ENCODE measurements at regions not wholly inside any gene's neighbourhood (a gene's known extent, or its start where the extent isn't known, plus 50 kb on each side); places are given as distances from the start of the nearest gene placed in this dataset.

DNA sequence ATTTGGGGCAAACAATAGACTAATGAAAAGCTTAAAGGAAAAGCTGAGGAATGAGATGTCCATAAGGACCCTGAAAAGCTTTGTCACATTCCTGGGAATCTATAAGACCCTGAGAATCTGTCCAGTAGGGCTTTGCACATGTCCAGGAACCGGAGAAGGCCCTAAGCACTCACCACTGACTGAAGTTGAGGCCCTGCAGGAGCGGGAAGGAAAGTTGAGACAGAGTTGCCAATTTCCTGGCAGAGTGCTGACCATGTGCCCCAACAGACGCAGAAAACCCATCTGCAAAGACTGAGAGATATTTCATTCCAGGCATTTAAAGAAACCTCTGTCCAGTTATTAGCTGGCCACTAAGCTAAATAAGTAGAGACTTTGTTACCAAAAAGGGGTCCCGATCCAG, 890.5 kb downstream of the UQCRFS1 start:
- TF ChIP-seq POLR2A (IDR thresholded peaks at IDR 0.05): no peak
- TF ChIP-seq, protein P1, sequence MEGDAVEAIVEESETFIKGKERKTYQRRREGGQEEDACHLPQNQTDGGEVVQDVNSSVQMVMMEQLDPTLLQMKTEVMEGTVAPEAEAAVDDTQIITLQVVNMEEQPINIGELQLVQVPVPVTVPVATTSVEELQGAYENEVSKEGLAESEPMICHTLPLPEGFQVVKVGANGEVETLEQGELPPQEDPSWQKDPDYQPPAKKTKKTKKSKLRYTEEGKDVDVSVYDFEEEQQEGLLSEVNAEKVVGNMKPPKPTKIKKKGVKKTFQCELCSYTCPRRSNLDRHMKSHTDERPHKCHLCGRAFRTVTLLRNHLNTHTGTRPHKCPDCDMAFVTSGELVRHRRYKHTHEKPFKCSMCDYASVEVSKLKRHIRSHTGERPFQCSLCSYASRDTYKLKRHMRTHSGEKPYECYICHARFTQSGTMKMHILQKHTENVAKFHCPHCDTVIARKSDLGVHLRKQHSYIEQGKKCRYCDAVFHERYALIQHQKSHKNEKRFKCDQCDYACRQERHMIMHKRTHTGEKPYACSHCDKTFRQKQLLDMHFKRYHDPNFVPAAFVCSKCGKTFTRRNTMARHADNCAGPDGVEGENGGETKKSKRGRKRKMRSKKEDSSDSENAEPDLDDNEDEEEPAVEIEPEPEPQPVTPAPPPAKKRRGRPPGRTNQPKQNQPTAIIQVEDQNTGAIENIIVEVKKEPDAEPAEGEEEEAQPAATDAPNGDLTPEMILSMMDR (IDR thresholded peaks at IDR 0.05): no peak
- no peaks in the 10 kb centered on the region for H3K36me3 ChIP-seq
- no peaks in the 10 kb centered on the region for H3K9me3 ChIP-seq
- H3K27me3 ChIP-seq: peaks cover 0 to 2% (median 0%) of the 10 kb centered on the region in 9 donors
- intact Hi-C loops (cut with DNase I): loop anchor here in 3 of 10 donors (5.0 to 10.0 kb wide), 3 partner anchors 75 to 80 kb away; no protein-coding TSS in a partner anchor
- no peak overlapping the region for H3K4me3 ChIP-seq
- H3K4me1 ChIP-seq: peaks cover 0 to 4% (median 0%) of the 10 kb centered on the region in 12 donors
- ATAC-seq (no peak), DNase-seq (no peak)
- 69 to 76% (median 72%) methylated on average over 4 of the region's 4 CpGs for WGBS, 4 donors
- no peak overlapping the region for H3K27ac ChIP-seq

- TF ChIP-seq, protein P1 (IDR thresholded peaks at IDR 0.05): no peak
- TF ChIP-seq POLR2A (IDR thresholded peaks at IDR 0.05): no peak
- Histone ChIP-seq H3K4me1 (peaks cover 0 to 4% (median 0%) of the 10 kb centered on the region in 12 donors), H3K27ac (no peak overlapping the region), H3K9me3 (no peaks in the 10 kb centered on the region), H3K27me3 (peaks cover 0 to 2% (median 0%) of the 10 kb centered on the region in 9 donors), H3K4me3 (no peak overlapping the region), H3K36me3 (no peaks in the 10 kb centered on the region)
- 73 to 100% (median 80%) methylated on average over 1 of the region's 1 CpG for WGBS, 4 donors
- no peak for ATAC-seq
- intact Hi-C loops (cut with DNase I): loop anchor here in 3 of 10 donors (5.0 to 10.0 kb wide), 3 partner anchors 73 to 78 kb away; no protein-coding TSS in a partner anchor
- no peak for DNase-seq
Measured at GRCh38 chr19:28319918-28320317, 893.0 kb downstream of the UQCRFS1 start.

DNA sequence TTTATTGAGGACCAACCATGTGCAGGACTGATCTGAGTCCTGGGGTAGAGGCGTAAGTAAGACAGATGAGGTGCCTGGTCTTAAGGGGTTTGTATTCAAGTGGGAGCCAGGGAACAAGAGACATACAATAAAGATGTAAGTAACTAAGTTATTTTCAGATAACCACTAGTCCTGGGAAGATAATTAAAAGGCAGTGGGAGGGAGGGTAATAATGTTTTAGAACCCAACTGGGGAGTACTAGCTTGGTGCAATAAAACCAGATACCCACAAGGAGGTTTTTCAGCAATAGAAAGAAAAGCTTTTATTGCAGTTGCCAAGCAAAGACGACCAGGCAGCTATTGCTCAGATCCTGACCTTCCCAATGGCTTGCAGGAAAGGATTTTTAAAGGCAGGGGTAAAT, 893.7 kb downstream of the UQCRFS1 start:
- no peak for DNase-seq
- no peaks in the 10 kb centered on the region for H3K9me3 ChIP-seq
- ATAC-seq: no peak
- TF ChIP-seq POLR2A (IDR thresholded peaks at IDR 0.05): no peak
- TF ChIP-seq, protein P1 (IDR thresholded peaks at IDR 0.05): no peak
- H3K27me3 ChIP-seq: peaks cover 0 to 2% (median 0%) of the 10 kb centered on the region in 9 donors
- intact Hi-C loops (cut with DNase I): no loop called here
- 44 to 61% (median 45%) methylated on average over 2 of the region's 2 CpGs for WGBS, 4 donors
- H3K27ac ChIP-seq: no peak overlapping the region
- no peaks in the 10 kb centered on the region for H3K36me3 ChIP-seq
- peaks cover 0 to 4% (median 0%) of the 10 kb centered on the region in 12 donors for H3K4me1 ChIP-seq
- H3K4me3 ChIP-seq: no peak overlapping the region

DNA sequence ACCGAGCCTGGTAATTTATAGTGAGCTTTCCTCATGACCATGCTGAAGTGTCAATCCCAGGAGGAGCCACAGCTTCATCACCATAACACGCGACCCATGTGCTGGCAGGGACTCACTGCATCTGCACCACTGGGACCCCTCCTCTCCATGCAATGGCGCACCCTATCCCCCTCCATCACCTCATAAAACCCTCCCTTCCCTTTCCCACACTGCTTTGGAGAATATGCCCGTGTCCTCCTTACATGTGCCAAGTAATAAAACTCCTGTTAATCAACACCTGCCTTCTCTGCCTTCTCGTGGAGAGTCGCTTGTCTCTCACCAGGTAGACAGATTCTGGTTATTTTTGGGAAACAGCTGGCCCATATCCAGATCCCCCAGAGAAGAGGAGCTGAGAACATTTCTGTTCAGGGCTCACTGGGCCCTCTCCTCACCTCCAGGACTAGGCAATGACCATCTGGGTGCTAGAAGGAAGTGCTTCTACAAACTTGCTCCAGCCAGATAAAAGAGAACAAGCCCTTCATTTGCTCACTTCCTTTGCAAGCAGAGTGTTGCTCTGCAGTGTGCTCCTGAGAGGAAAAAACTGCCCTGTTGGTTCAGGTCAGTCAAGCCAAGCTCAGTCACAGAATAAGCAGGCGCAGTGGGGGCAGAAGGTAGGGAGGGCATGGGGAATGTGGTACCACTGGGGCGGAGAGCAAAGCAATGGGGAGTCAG, 894.3 kb downstream of the UQCRFS1 start:
- Histone ChIP-seq H3K27me3 (peaks cover 0 to 2% (median 0%) of the 10 kb centered on the region in 9 donors), H3K4me1 (peaks cover 0 to 7% (median 0%) of the 10 kb centered on the region in 12 donors), H3K36me3 (no peaks in the 10 kb centered on the region), H3K4me3 (no peak overlapping the region), H3K27ac (no peak overlapping the region), H3K9me3 (no peaks in the 10 kb centered on the region)
- no peak for TF ChIP-seq POLR2A (IDR thresholded peaks at IDR 0.05)
- TF ChIP-seq, protein P1 (IDR thresholded peaks at IDR 0.05): no peak
- DNase-seq: no peak
- 71 to 82% (median 77%) methylated on average over 9 of the region's 9 CpGs for WGBS, 4 donors
- no peak for ATAC-seq
- intact Hi-C loops (cut with DNase I): no loop called here

Data from heart left ventricle (tissue), 16 donors.